ENCODE measurements at regions not wholly inside any gene's neighbourhood (a gene's known extent, or its start where the extent isn't known, plus 50 kb on each side); places are given as distances from the start of the nearest gene placed in this dataset. TPM values are rescaled to one million over a fixed set of nuclear protein-coding genes. Genes with fewer than 3 reads are reported as not detected.

GRCh38 chr4:56085275-56085674 lies 136.5 kb downstream of the CEP135 start:
- Histone ChIP-seq H3K4me1 (ENCODE audit: insufficient read depth) (peaks cover 4% of the 10 kb centered on the region), H3K9me3 (no peaks in the 10 kb centered on the region), H3K36me3 (no peaks in the 10 kb centered on the region), H3K27ac (no peak overlapping the region), H3K27me3 (no peaks in the 10 kb centered on the region), H3K4me3 (no peak overlapping the region)
- WGBS, 3 donors, result 52 to 55% (median 52%) methylated on average over 2 of the region's 2 CpGs
- no peak for DNase-seq
- TF ChIP-seq POLR2A (IDR thresholded peaks at IDR 0.05) (no peak), CTCF (IDR thresholded peaks at IDR 0.05) (no peak)
- intact Hi-C loops (cut with DNase I), result no loop called here

- H3K4me3 ChIP-seq, result no peak overlapping the region
- WGBS, 3 donors, result 84 to 87% (median 86%) methylated on average over 4 of the region's 4 CpGs
- intact Hi-C loops (cut with DNase I), result no loop called here
Measured at GRCh38 chr4:56084851-56085250, 136.1 kb downstream of the CEP135 start.

More at GRCh38 chr4:56084851-56085250, 136.1 kb downstream of the CEP135 start:
- H3K27me3 ChIP-seq, result no peaks in the 10 kb centered on the region
- H3K4me1 ChIP-seq (ENCODE audit: insufficient read depth), result peaks cover 4% of the 10 kb centered on the region
- H3K9me3 ChIP-seq, result no peaks in the 10 kb centered on the region
- H3K36me3 ChIP-seq, result no peaks in the 10 kb centered on the region
- TF ChIP-seq EP300 (IDR thresholded peaks at IDR 0.05) (no peak), POLR2A (IDR thresholded peaks at IDR 0.05) (no peak), CTCF (IDR thresholded peaks at IDR 0.05) (no peak)
- no peak overlapping the region for H3K27ac ChIP-seq
- DNase-seq, result no peak

Small RNA genes in the stretch of these regions (small RNA-seq; reads per million reads assigned to genes)
- gene RNA5SP161, result not detected
